ENCODE measurements at regions not wholly inside any gene's neighbourhood (a gene's known extent, or its start where the extent isn't known, plus 50 kb on each side); places are given as distances from the start of the nearest gene placed in this dataset.
"Not testable (repeated sequence)": the region's sequence is repeated elsewhere in the genome, so short reads cannot be mapped to it uniquely, and the experiment has no call there.

GRCh38 chr12:14191612-14192011, 173.9 kb upstream of the ATF7IP start:
- ChIA-PET CTCF (no interaction called here), POLR2A (no interaction called here)
- ATAC-seq: no peak
- Mint-ChIP-seq H3K36me3 (ENCODE audit: low read depth) (no peaks in the 10 kb centered on the region), H3K4me3 (no peak overlapping the region), H3K27me3 (ENCODE audit: low read depth) (peaks cover 3% of the 10 kb centered on the region), H3K4me1 (ENCODE audit: low read depth) (no peaks in the 10 kb centered on the region), H3K9me3 (ENCODE audit: insufficient read depth) (no peaks in the 10 kb centered on the region), H3K27ac (no peak overlapping the region)
- DNase-seq: no peak

GRCh38 chr12:14193639-14194038, 171.8 kb upstream of the ATF7IP start:
- DNase-seq: no peak
- H3K27me3 Mint-ChIP-seq (ENCODE audit: low read depth): peaks cover 3% of the 10 kb centered on the region
- no peak overlapping the region for H3K27ac Mint-ChIP-seq
- ChIA-PET POLR2A (no interaction called here), CTCF (no interaction called here)
- ATAC-seq: no peak
- H3K4me3 Mint-ChIP-seq: no peak overlapping the region
- H3K36me3 Mint-ChIP-seq (ENCODE audit: low read depth): no peaks in the 10 kb centered on the region
- H3K4me1 Mint-ChIP-seq (ENCODE audit: low read depth): no peaks in the 10 kb centered on the region
- no peaks in the 10 kb centered on the region for H3K9me3 Mint-ChIP-seq (ENCODE audit: insufficient read depth)

GRCh38 chr12:14194572-14194971, 170.9 kb upstream of the ATF7IP start:
- H3K4me1 Mint-ChIP-seq (ENCODE audit: low read depth): no peaks in the 10 kb centered on the region
- no peak for DNase-seq
- POLR2A ChIA-PET: no interaction called here
- ATAC-seq: no peak
- no peaks in the 10 kb centered on the region for H3K36me3 Mint-ChIP-seq (ENCODE audit: low read depth)
- CTCF ChIA-PET: no interaction called here
- H3K27me3 Mint-ChIP-seq (ENCODE audit: low read depth): peaks cover 3% of the 10 kb centered on the region
- H3K27ac Mint-ChIP-seq: no peak overlapping the region
- H3K9me3 Mint-ChIP-seq (ENCODE audit: insufficient read depth): no peaks in the 10 kb centered on the region
- H3K4me3 Mint-ChIP-seq: no peak overlapping the region

GRCh38 chr12:14199455-14200198, 165.9 kb upstream of the ATF7IP start:
- Mint-ChIP-seq H3K9me3 (ENCODE audit: insufficient read depth) (no peaks in the 10 kb centered on the region), H3K27me3 (ENCODE audit: low read depth) (no peaks in the 10 kb centered on the region), H3K4me3 (no peak overlapping the region), H3K36me3 (ENCODE audit: low read depth) (no peaks in the 10 kb centered on the region), H3K27ac (no peak overlapping the region), H3K4me1 (ENCODE audit: low read depth) (no peaks in the 10 kb centered on the region)
- CTCF ChIA-PET: interaction anchor here (1.2 kb wide), 1 partner anchor 14 kb away, joined by 6 read pairs; no protein-coding TSS in a partner anchor
- ATAC-seq (no peak), DNase-seq (no peak)
- POLR2A ChIA-PET: no interaction called here

GRCh38 chr12:14200598-14200997, 164.9 kb upstream of the ATF7IP start:
- no peaks in the 10 kb centered on the region for H3K4me1 Mint-ChIP-seq (ENCODE audit: low read depth)
- H3K27me3 Mint-ChIP-seq (ENCODE audit: low read depth): no peaks in the 10 kb centered on the region
- ChIA-PET POLR2A (no interaction called here), CTCF (interaction anchor here (0.6 kb wide), 1 partner anchor 278 kb away, joined by 3 read pairs; no protein-coding TSS in a partner anchor)
- no peak overlapping the region for H3K27ac Mint-ChIP-seq
- DNase-seq (no peak), ATAC-seq (no peak)
- H3K36me3 Mint-ChIP-seq (ENCODE audit: low read depth): no peaks in the 10 kb centered on the region
- H3K9me3 Mint-ChIP-seq (ENCODE audit: insufficient read depth): no peaks in the 10 kb centered on the region
- no peak overlapping the region for H3K4me3 Mint-ChIP-seq

- H3K9me3 Mint-ChIP-seq (ENCODE audit: insufficient read depth): no peaks in the 10 kb centered on the region
- no peak for ATAC-seq
- DNase-seq: no peak
- H3K36me3 Mint-ChIP-seq (ENCODE audit: low read depth): no peaks in the 10 kb centered on the region
- H3K4me1 Mint-ChIP-seq (ENCODE audit: low read depth): no peaks in the 10 kb centered on the region
- no peaks in the 10 kb centered on the region for H3K27me3 Mint-ChIP-seq (ENCODE audit: low read depth)
- ChIA-PET POLR2A (no interaction called here), CTCF (no interaction called here)
- H3K27ac Mint-ChIP-seq: no peak overlapping the region
- H3K4me3 Mint-ChIP-seq: no peak overlapping the region
These were observed 164.2 kb upstream of the ATF7IP start for GRCh38 chr12:14201291-14201690.

GRCh38 chr12:14207905-14208551, 157.5 kb upstream of the ATF7IP start:
- no peak overlapping the region for H3K4me3 Mint-ChIP-seq
- H3K9me3 Mint-ChIP-seq (ENCODE audit: insufficient read depth): no peaks in the 10 kb centered on the region
- no peaks in the 10 kb centered on the region for H3K4me1 Mint-ChIP-seq (ENCODE audit: low read depth)
- DNase-seq (no peak), ATAC-seq (no peak)
- POLR2A ChIA-PET: no interaction called here
- H3K27ac Mint-ChIP-seq: no peak overlapping the region
- no peaks in the 10 kb centered on the region for H3K27me3 Mint-ChIP-seq (ENCODE audit: low read depth)
- H3K36me3 Mint-ChIP-seq (ENCODE audit: low read depth): no peaks in the 10 kb centered on the region
- CTCF ChIA-PET: no interaction called here

- no peak for ATAC-seq
- POLR2A ChIA-PET: no interaction called here
- CTCF ChIA-PET: no interaction called here
These were observed 153.5 kb upstream of the ATF7IP start for GRCh38 chr12:14211947-14212387.

GRCh38 chr12:14213542-14213941, 151.9 kb upstream of the ATF7IP start:
- no peaks in the 10 kb centered on the region for H3K36me3 Mint-ChIP-seq (ENCODE audit: low read depth)

More at GRCh38 chr12:14211947-14212387, 153.5 kb upstream of the ATF7IP start:
- Mint-ChIP-seq H3K9me3 (ENCODE audit: insufficient read depth) (no peaks in the 10 kb centered on the region), H3K27ac (no peak overlapping the region), H3K4me3 (no peak overlapping the region), H3K36me3 (ENCODE audit: low read depth) (no peaks in the 10 kb centered on the region), H3K27me3 (ENCODE audit: low read depth) (no peaks in the 10 kb centered on the region), H3K4me1 (ENCODE audit: low read depth) (peaks cover 6% of the 10 kb centered on the region)
- DNase-seq: no peak

GRCh38 chr12:14214495-14214894, 151.0 kb upstream of the ATF7IP start:
- DNase-seq: no peak
- peaks cover 9% of the 10 kb centered on the region for H3K4me1 Mint-ChIP-seq (ENCODE audit: low read depth)
- no peak overlapping the region for H3K4me3 Mint-ChIP-seq
- ChIA-PET CTCF (no interaction called here), POLR2A (no interaction called here)
- H3K27me3 Mint-ChIP-seq (ENCODE audit: low read depth): no peaks in the 10 kb centered on the region
- H3K9me3 Mint-ChIP-seq (ENCODE audit: insufficient read depth): no peaks in the 10 kb centered on the region
- H3K27ac Mint-ChIP-seq: no peak overlapping the region
- no peaks in the 10 kb centered on the region for H3K36me3 Mint-ChIP-seq (ENCODE audit: low read depth)
- ATAC-seq: no peak

More at GRCh38 chr12:14213542-14213941, 151.9 kb upstream of the ATF7IP start:
- DNase-seq (no peak), ATAC-seq (no peak)
- Mint-ChIP-seq H3K9me3 (ENCODE audit: insufficient read depth) (no peaks in the 10 kb centered on the region), H3K27me3 (ENCODE audit: low read depth) (no peaks in the 10 kb centered on the region), H3K4me3 (no peak overlapping the region), H3K4me1 (ENCODE audit: low read depth) (peaks cover 9% of the 10 kb centered on the region), H3K27ac (no peak overlapping the region)
- POLR2A ChIA-PET: no interaction called here
- CTCF ChIA-PET: interaction anchor here (0.7 to 0.9 kb wide), 2 partner anchors 30 to 240 kb away, joined by 3 read pairs; no protein-coding TSS in a partner anchor

- ATAC-seq; DNase-seq; H3K27me3 Mint-ChIP-seq (ENCODE audit: low read depth); H3K27ac Mint-ChIP-seq; CTCF ChIA-PET; H3K36me3 Mint-ChIP-seq (ENCODE audit: low read depth); H3K4me3 Mint-ChIP-seq; H3K9me3 Mint-ChIP-seq (ENCODE audit: insufficient read depth): not testable (repeated sequence)
- peaks cover 12% of the 10 kb centered on the region for H3K4me1 Mint-ChIP-seq (ENCODE audit: low read depth)
- POLR2A ChIA-PET: interaction anchor here (0.6 kb wide), 1 partner anchor 25 kb away, joined by 3 read pairs; no protein-coding TSS in a partner anchor
These were observed 149.5 kb upstream of the ATF7IP start for GRCh38 chr12:14215949-14216348.

GRCh38 chr12:14216405-14217294, 148.8 kb upstream of the ATF7IP start:
- Mint-ChIP-seq H3K9me3 (ENCODE audit: insufficient read depth) (peaks cover 10% of the 10 kb centered on the region), H3K27me3 (ENCODE audit: low read depth) (no peaks in the 10 kb centered on the region), H3K4me3 (peak overlapping the region; percentile 57), H3K36me3 (ENCODE audit: low read depth) (peaks cover 9% of the 10 kb centered on the region), H3K4me1 (ENCODE audit: low read depth) (peaks cover 18% of the 10 kb centered on the region), H3K27ac (peak overlapping the region; percentile 69)
- CTCF ChIA-PET: no interaction called here
- ATAC-seq (peak; percentile 68), DNase-seq (no peak)
- POLR2A ChIA-PET: interaction anchor here (0.6 kb wide), 1 partner anchor 24 kb away, joined by 3 read pairs; no protein-coding TSS in a partner anchor

All from activated CD8-positive, alpha-beta T cell treated with anti-CD3 and anti-CD28 coated beads, Interleukin-2, amount 10 ng/mL, durations not matched to agents 7 days and 5 days (primary cell).